HG02938 (cell line): ENCODE measurements at regions not wholly inside any gene's neighbourhood (a gene's known extent, or its start where the extent isn't known, plus 50 kb on each side); places are given as distances from the start of the nearest gene placed in this dataset.

Experiments
- ATAC-seq: cut with Tn5 transposase; IDR thresholded peaks from one replicate; pipeline ENCODE4 v1.9.1; 2021; ENCODE audit warnings: mild to moderate bottlenecking, moderate library complexity; ENCODE audit not compliant: unreplicated experiment

GRCh38 chr10:3549118-3549517 lies 235.9 kb downstream of the KLF6 start:
- ATAC-seq = no peak

DNA sequence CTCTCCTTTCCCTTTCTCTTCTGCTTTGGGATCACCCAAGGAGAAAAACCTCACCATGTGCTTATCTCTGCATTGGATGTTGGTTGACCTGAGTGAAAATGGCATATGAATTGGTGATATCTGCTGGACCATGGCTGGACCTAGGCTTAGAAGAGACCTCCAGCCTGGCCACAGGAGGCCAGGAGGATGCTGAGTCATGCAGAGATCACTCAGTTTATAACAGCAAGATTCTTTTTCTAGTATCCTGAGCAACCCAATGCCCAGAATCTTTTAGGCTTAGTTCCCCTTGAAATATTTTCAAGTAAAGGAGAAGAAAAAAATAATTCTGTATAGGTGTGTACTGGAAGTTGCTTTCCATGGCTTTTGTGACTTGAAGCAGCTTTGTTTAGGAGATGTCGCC lies 236.3 kb downstream of the KLF6 start:
- ATAC-seq = no peak

DNA sequence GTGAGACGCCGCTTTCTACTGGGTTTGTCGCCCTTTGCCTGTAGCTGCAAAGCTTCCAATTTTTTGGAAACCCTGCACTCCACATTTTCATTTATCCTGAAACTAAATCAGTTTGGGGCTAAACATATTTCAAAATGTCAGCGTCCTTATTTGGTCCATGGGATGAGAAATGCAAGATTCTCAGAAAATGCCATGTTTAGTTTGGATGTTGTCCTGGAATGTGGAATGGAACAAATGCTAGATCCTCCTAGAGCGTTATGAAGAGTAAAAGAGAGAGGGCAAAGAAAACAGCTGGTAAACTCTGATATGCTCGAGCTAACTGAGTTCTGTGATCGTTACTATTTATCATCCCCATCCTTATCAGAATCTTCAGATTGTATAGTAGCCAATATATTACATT lies 236.9 kb downstream of the KLF6 start:
- ATAC-seq = no peak

DNA sequence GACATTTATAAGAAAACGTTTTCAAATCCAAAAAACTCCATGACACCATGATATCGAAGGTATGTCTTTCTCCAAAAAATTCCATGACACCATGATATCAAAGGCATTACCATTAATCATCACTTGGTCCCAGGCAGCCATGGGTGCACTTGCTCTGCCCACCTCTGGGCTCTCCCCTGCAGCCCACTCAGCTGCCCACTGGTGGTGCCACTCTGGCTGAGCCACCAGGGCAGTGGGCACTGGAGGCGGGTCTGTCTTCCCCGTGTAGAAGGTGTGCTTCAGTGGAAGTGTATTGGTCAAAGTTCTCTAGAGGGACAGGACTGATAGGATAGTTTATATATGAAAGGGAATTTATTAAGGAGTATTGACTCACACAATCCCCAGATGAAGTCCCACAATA lies 240.4 kb downstream of the KLF6 start:
- ATAC-seq = no peak

GRCh38 chr10:3542185-3542611 lies 242.8 kb downstream of the KLF6 start:
- ATAC-seq = no peak

DNA sequence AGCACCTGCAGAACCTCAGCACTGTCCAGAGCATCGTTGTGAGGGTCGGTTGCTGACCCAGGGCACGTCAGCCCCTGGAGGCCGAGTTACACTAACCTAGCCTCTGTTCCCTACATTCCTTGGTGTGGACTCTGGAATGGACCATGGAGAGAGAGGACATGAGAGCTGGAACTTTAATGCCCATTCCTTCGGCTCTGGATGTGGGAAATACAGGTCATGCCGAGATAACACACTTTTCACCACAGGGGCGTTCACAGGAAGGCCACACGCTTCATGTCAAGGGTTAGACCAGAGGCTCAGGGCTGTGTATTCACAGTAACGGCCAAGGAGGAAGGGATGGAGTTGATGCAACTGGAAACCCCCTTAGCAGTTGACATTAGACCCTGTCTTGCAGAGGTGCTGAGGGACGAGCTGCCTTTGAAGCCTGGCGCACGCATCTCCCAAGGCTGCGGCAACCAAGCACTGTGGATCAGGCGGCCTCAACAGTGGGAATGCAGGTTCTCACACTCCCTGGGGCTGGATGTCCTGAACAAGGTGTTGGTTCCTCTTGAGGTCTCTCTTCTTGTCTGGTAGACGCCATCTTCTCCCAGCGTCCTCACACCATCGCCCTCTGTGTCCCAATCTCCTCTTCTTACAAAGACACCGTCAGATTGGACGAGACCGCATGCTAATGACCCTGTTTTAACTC lies 245.2 kb downstream of the KLF6 start:
- no peak for ATAC-seq

DNA sequence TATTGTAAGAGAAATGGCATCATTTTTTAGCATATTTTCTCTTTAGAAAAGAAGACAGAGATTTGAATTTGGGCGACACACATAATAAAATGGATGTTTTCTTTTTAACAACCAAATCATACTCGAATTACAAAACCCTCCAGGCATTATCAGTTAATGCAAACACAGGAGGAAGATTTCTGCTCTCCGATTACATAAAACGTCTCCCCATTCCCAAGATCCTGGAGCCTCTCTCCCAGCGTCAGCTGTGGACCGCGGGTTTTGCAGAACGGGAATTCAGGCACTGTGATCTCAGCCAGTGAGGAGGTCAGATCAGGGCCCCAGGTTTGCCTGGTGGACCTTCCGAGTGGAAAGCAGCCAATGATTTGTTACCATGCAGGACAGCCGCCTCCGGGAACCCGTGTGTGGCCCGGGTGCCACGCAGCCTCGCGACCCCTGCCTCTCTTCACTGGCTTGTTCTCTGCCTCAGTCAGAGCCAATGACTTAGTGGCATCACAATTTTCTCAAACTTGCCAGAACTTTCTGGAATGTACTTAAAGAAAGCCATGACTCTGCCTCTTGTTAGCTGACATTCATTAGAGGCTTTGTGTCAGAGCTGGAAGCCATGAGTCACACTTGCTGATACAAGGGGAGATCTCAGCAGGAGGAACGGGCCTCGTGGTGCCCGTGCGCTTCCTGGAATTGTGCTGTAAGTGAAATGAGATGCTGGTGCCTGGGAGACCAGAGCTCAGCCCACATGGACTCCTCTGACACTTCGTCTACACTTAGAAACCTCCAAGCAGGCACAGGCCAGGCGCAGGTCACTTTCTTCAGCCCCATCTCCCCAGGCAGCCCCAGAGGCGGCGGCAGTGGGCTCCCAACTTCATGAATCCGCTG lies 246.1 kb downstream of the KLF6 start:
- ATAC-seq = no peak

DNA sequence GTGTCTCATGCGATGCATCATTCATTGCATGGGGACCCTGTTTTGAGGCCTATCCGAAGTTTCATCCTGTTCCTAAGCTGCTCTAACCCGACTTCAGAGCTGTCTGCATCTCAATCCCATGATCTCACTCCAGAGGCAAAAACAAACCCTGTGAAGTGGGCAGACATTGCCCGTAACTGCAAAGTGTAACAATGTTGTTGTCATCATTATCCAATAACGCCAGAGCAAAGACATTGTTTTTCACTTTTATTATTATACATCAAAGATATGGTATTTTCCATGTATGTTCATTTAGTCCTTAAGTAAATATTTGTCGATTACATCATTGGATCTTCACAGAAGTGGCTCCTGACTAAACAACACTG lies 246.7 kb downstream of the KLF6 start:
- ATAC-seq = no peak

DNA sequence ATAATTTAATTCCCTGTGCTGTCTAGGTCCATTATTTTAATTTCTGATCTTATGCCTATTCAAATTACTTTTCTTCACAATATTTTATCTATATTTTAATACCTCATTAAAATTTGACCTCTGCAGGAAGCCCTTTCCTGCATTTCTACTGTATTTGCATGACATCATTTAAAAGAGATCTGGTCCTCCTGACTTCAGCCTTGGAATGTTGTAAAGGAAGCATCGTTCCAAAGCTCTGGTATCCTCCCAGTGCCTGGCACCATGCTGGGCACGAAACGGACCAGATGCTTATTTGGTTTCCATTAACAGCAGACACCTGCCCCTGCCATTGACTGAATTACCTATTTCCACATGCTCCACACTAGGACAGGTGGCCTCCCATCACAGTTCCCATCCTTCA lies 247.5 kb downstream of the KLF6 start:
- ATAC-seq = no peak

- ATAC-seq = no peak
Observed at GRCh38 chr10:3535001-3535400, 250.0 kb downstream of the KLF6 start.

DNA sequence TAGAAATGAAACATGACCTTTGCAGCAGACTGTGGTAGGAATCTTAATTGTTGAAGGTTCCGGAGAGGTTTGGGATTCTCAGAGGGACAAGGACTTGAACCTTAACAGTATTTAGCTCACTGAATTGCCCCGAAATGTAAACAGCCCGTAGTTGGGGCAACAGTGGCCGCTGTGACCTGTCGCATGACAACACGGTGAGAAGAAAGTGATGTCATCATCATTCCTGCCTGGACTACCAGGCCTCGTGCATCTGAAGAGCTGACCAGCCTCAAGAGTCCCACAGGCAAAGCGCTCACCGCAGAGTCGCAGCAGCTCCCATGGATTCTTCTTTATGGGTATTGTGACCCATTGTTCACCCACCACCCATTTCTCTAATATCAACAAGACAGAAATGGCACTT lies 250.6 kb downstream of the KLF6 start:
- no peak for ATAC-seq

DNA sequence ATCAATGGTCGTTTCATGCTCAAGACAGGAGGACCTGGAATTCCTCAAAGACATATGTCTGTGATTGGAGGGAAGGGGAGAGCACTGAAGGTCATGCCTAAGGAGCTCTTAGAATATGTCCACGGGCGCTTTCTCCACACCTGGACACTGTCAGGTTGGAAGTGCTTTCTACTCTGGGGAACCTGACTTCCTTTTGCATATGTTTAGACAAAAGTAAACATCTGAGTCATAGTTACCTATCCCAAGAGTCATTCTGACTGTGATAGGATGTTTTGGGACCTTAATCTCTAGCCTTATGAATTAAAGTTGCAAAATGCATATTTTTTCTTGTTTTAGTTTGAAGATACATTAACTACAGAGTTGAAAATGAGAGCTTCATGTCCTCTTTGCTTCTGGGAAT lies 251.7 kb downstream of the KLF6 start:
- ATAC-seq = no peak

DNA sequence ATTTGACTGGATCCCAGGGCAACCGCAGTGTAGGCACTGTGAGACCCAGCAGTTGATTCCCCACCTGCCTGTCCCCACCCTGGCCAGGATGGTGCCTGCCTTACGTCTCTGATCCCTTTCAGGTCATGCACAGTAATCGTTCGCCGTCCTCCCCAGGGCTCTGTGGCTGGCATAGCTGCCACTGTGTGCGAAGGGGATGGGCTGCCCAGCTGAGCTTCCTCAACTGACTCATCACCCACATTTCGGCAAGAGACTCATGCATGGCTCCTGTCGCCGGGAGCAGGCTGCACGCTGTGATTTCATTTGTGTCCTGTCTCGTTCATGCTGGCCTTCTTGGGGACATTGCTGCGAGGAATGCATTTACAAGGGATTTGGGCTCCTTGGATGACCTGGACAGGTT lies 252.4 kb downstream of the KLF6 start:
- ATAC-seq = no peak

- ATAC-seq = no peak
Observed at GRCh38 chr10:3531670-3532069, 253.3 kb downstream of the KLF6 start.

- ATAC-seq = no peak
Observed at GRCh38 chr10:3530783-3531645, 254.0 kb downstream of the KLF6 start.

GRCh38 chr10:3530346-3530745 lies 254.7 kb downstream of the KLF6 start:
- ATAC-seq = no peak

DNA sequence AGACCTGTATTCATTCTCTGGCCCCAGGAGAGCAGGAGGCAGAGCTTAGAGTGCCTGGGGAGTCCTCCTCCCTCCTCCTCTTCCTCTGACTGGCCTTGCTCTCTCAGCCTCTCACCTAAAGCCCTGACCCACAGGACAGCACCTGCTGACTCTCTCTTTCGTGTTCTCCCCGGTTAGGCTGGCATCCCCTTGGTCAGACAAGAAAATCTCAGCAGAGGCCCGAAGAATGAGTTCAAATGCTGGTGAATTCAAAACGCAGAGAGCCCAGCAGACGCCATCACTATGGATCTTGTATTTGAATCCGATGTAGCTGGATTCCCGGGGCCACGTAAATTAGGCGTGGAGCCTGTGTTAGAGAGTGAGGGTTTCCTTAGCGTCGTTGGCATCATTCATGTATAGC lies 255.3 kb downstream of the KLF6 start:
- no peak for ATAC-seq

DNA sequence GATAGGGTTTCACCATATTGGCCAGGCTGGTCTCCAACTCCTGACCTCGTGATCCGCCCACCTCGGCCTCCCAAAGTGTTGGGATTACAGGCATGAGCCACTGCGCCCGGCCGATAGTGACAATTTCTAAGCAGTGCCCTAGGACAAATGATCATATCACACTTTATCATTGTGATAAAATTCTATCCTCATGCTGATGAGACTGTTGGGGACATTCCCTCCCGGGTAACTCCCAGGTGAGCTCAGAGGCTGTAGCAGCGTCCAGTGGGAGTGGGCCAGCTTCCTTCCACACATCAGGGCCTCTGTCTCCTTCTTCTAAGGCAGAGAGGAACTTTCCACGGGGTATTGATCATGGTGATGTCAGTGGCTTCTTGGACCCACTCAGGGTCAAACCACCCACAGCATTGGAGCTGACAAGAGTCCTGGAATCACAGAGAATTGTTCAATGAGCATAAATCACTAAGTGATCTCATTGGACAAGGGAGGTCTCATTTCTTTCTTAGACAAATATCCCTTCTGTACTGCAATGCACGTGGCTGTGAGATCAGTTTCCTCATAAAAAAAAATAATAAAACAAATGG lies 256.1 kb downstream of the KLF6 start:
- no peak for ATAC-seq

- ATAC-seq = no peak
Observed at GRCh38 chr10:3528271-3528670, 256.7 kb downstream of the KLF6 start.

- no peak for ATAC-seq
Observed at GRCh38 chr10:3527869-3528268, 257.1 kb downstream of the KLF6 start.
